Liver (tissue), 3 donors: ENCODE measurements at regions not wholly inside any gene's neighbourhood (a gene's known extent, or its start where the extent isn't known, plus 50 kb on each side); places are given as distances from the start of the nearest gene placed in this dataset.

ENCODE experiments used
- ATF3 ChIP-seq: IDR thresholded peaks from 2 replicates; pipeline ENCODE4 v1.6.1; 2016; ENCODE audit warnings: antibody characterized with exemption
- CTCF ChIP-seq: fragments of 150-350 bp; IDR thresholded peaks from 2 replicates; pipeline ENCODE4 v1.5.1; 2017; ENCODE audit warnings: improper control_type of control experiment, low read depth, low read length; ENCODE audit not compliant: missing input control
- EGR1 ChIP-seq, 2 donors: IDR thresholded peaks; 2 replicates each; pipeline ENCODE4 v1.6.1; 2016 to 2018; ENCODE audit warnings: antibody characterized with exemption in 2 of 2, low read depth in 2 of 2
- GABPA ChIP-seq, 2 donors: IDR thresholded peaks in 1 of 2; conservative IDR thresholded peaks in 1 of 2; 2 replicates each; pipeline ENCODE4 v1.6.1; 2016; ENCODE audit warnings: antibody characterized with exemption in 2 of 2, mild to moderate bottlenecking in 1 of 2, moderate library complexity in 1 of 2
- JUND ChIP-seq, 2 donors: IDR thresholded peaks; 2 replicates each; pipeline ENCODE4 v1.6.1; 2016; ENCODE audit warnings: antibody characterized with exemption in 2 of 2
- MAX ChIP-seq: IDR thresholded peaks from 2 replicates; pipeline ENCODE4 v1.6.1; 2016; ENCODE audit warnings: antibody characterized with exemption
- NR2F2 ChIP-seq: IDR thresholded peaks from 2 replicates; pipeline ENCODE4 v1.6.1; 2016; ENCODE audit warnings: antibody characterized with exemption
- REST ChIP-seq: IDR thresholded peaks from 2 replicates; pipeline ENCODE4 v1.6.1; 2016; ENCODE audit warnings: antibody characterized with exemption, mild to moderate bottlenecking
- RXRA ChIP-seq, 2 donors: IDR thresholded peaks; 2 replicates each; pipeline ENCODE4 v1.6.1; 2017 to 2018; ENCODE audit warnings: antibody characterized with exemption in 2 of 2, mild to moderate bottlenecking in 1 of 2
- SP1 ChIP-seq: IDR thresholded peaks from 2 replicates; pipeline ENCODE4 v1.6.1; 2018; ENCODE audit warnings: antibody characterized with exemption, mild to moderate bottlenecking
- TAF1 ChIP-seq: conservative IDR thresholded peaks from 2 replicates; pipeline ENCODE4 v1.6.1; 2016; ENCODE audit warnings: antibody characterized with exemption, mild to moderate bottlenecking
- YY1 ChIP-seq: IDR thresholded peaks from 2 replicates; pipeline ENCODE4 v1.6.1; 2016; ENCODE audit warnings: antibody characterized with exemption, mild to moderate bottlenecking
- donor health status: healthy.
- donor health status: healthy.

GRCh38 chr2:734496-734895 is 57.3 kb upstream of the TMEM18 start:
- TF ChIP-seq EGR1 (IDR thresholded peaks at IDR 0.05; ENCODE audit: low read depth in 2 of 2) (no peak), GABPA (IDR thresholded peaks at IDR 0.05 in 1 of 2, conservative IDR thresholded peaks at IDR 0.05 in 1 of 2) (no peak), RXRA (IDR thresholded peaks at IDR 0.05) (no peak), REST (no peak), SP1 (no peak), JUND (IDR thresholded peaks at IDR 0.05) (no peak), CTCF (no peak), NR2F2 (no peak), MAX (no peak), YY1 (no peak), ATF3 (no peak), TAF1 (no peak)
